ENCODE measurements at regions not wholly inside any gene's neighbourhood (a gene's known extent, or its start where the extent isn't known, plus 50 kb on each side); places are given as distances from the start of the nearest gene placed in this dataset.

DNA sequence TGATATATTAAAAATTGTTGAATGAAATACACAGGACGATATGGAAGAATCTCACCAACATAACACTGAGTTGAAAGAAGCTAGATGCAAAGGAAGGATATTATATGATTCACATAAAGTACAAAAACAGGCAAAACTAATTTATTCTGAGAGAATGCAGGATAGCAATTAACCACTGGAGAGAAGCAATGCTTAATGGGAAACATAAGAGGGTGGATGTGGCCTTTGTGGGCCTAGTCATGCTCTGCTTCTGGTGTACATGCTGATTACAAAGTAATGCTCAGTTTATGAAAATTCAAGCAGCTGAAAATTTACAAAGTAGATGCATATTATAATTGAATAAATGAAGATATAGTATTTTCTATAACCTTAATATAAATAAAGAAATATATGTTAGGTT, 326.4 kb upstream of the ADAMTS5 start:
- Mint-ChIP-seq H3K27me3 (ENCODE audit: low read depth) (no peaks in the 10 kb centered on the region), H3K9me3 (peaks cover 21% of the 10 kb centered on the region), H3K4me3 (ENCODE audit: low read depth) (no peak overlapping the region), H3K4me1 (ENCODE audit: low read depth) (no peaks in the 10 kb centered on the region), H3K27ac (no peak overlapping the region), H3K36me3 (ENCODE audit: low read depth) (no peaks in the 10 kb centered on the region)
- intact Hi-C loops (cut with micrococcal nuclease), result no loop called here
- DNase-seq (ENCODE audit: low spot score), result no peak

DNA sequence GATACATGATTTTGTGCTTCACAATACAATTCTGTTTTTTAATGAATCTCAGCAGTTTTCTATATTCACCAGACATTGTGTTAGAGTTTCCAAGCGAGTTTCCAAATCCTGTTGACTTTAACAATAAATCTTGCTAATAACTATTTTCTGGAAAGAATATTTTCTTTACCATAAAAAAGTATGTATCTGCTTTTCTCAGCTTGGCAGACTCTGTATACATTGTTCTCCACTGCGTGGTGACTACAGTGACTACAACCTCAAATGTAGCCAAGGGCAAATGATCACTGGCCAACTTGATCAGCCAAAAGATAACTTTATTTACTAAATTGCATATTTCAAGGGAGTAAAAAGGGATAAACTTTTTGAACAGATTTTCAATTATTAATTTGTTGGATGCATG, 325.9 kb upstream of the ADAMTS5 start:
- intact Hi-C loops (cut with micrococcal nuclease), result no loop called here
- Mint-ChIP-seq H3K9me3 (peaks cover 25% of the 10 kb centered on the region), H3K27me3 (ENCODE audit: low read depth) (no peaks in the 10 kb centered on the region), H3K27ac (no peak overlapping the region), H3K36me3 (ENCODE audit: low read depth) (no peaks in the 10 kb centered on the region), H3K4me1 (ENCODE audit: low read depth) (no peaks in the 10 kb centered on the region), H3K4me3 (ENCODE audit: low read depth) (no peak overlapping the region)
- DNase-seq (ENCODE audit: low spot score), result no peak

GRCh38 chr21:27292229-27292628, 325.3 kb upstream of the ADAMTS5 start:
- no peaks in the 10 kb centered on the region for H3K4me1 Mint-ChIP-seq (ENCODE audit: low read depth)
- intact Hi-C loops (cut with micrococcal nuclease), result no loop called here
- H3K4me3 Mint-ChIP-seq (ENCODE audit: low read depth), result no peak overlapping the region
- no peak for DNase-seq (ENCODE audit: low spot score)
- peaks cover 25% of the 10 kb centered on the region for H3K9me3 Mint-ChIP-seq
- no peaks in the 10 kb centered on the region for H3K36me3 Mint-ChIP-seq (ENCODE audit: low read depth)
- no peaks in the 10 kb centered on the region for H3K27me3 Mint-ChIP-seq (ENCODE audit: low read depth)
- H3K27ac Mint-ChIP-seq, result no peak overlapping the region

- intact Hi-C loops (cut with micrococcal nuclease), result no loop called here
- Mint-ChIP-seq H3K27ac (no peak overlapping the region), H3K4me3 (ENCODE audit: low read depth) (no peak overlapping the region), H3K4me1 (ENCODE audit: low read depth) (no peaks in the 10 kb centered on the region), H3K9me3 (peaks cover 29% of the 10 kb centered on the region), H3K36me3 (ENCODE audit: low read depth) (no peaks in the 10 kb centered on the region), H3K27me3 (ENCODE audit: low read depth) (no peaks in the 10 kb centered on the region)
- no peak for DNase-seq (ENCODE audit: low spot score)
Measured at GRCh38 chr21:27291006-27291405, 324.1 kb upstream of the ADAMTS5 start.

DNA sequence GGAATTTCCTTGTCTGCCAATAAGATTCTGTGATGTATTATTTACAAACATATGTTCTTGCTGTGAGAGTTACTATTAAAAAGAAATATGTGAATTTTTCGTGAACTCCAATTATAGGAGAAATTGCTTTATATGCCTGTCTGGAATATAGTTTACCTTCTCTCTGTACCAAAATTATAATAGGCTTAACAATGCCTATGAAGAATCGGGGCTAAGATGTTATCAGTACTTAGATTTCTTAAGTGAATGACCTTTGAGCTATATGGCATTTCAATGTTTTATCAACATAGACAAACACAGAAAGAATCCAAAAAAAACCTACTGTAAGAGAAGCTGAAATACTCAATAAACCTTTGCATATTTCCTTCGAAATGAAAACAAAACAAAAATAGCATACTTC, 323.1 kb upstream of the ADAMTS5 start:
- Mint-ChIP-seq H3K9me3 (peaks cover 20% of the 10 kb centered on the region), H3K4me3 (ENCODE audit: low read depth) (no peak overlapping the region), H3K4me1 (ENCODE audit: low read depth) (no peaks in the 10 kb centered on the region), H3K36me3 (ENCODE audit: low read depth) (no peaks in the 10 kb centered on the region), H3K27ac (no peak overlapping the region), H3K27me3 (ENCODE audit: low read depth) (no peaks in the 10 kb centered on the region)
- DNase-seq (ENCODE audit: low spot score), result no peak
- intact Hi-C loops (cut with micrococcal nuclease), result no loop called here

- Mint-ChIP-seq H3K36me3 (ENCODE audit: low read depth) (no peaks in the 10 kb centered on the region), H3K27ac (no peak overlapping the region), H3K4me3 (ENCODE audit: low read depth) (no peak overlapping the region), H3K27me3 (ENCODE audit: low read depth) (no peaks in the 10 kb centered on the region), H3K4me1 (ENCODE audit: low read depth) (no peaks in the 10 kb centered on the region), H3K9me3 (peaks cover 32% of the 10 kb centered on the region)
- no peak for DNase-seq (ENCODE audit: low spot score)
- intact Hi-C loops (cut with micrococcal nuclease), result no loop called here
Measured at GRCh38 chr21:27286760-27287159, 319.9 kb upstream of the ADAMTS5 start.

GRCh38 chr21:27277110-27277509, 310.2 kb upstream of the ADAMTS5 start:
- DNase-seq (ENCODE audit: low spot score), result no peak
- Mint-ChIP-seq H3K27me3 (ENCODE audit: low read depth) (no peaks in the 10 kb centered on the region), H3K36me3 (ENCODE audit: low read depth) (no peaks in the 10 kb centered on the region), H3K4me3 (ENCODE audit: low read depth) (no peak overlapping the region), H3K4me1 (ENCODE audit: low read depth) (peaks cover 9% of the 10 kb centered on the region), H3K9me3 (peaks cover 26% of the 10 kb centered on the region), H3K27ac (no peak overlapping the region)
- intact Hi-C loops (cut with micrococcal nuclease), result no loop called here

GRCh38 chr21:27275294-27275927, 308.5 kb upstream of the ADAMTS5 start:
- DNase-seq (ENCODE audit: low spot score), result no peak
- Mint-ChIP-seq H3K27me3 (ENCODE audit: low read depth) (no peaks in the 10 kb centered on the region), H3K4me1 (ENCODE audit: low read depth) (peaks cover 9% of the 10 kb centered on the region), H3K27ac (peak overlapping the region; percentile 69), H3K4me3 (ENCODE audit: low read depth) (no peak overlapping the region), H3K36me3 (ENCODE audit: low read depth) (no peaks in the 10 kb centered on the region), H3K9me3 (peaks cover 19% of the 10 kb centered on the region)
- intact Hi-C loops (cut with micrococcal nuclease), result no loop called here

GRCh38 chr21:27269644-27270043, 302.8 kb upstream of the ADAMTS5 start:
- no peak for DNase-seq (ENCODE audit: low spot score)
- no peak overlapping the region for H3K27ac Mint-ChIP-seq
- H3K9me3 Mint-ChIP-seq, result peaks cover 15% of the 10 kb centered on the region
- no peaks in the 10 kb centered on the region for H3K27me3 Mint-ChIP-seq (ENCODE audit: low read depth)
- H3K4me1 Mint-ChIP-seq (ENCODE audit: low read depth), result no peaks in the 10 kb centered on the region
- intact Hi-C loops (cut with micrococcal nuclease), result no loop called here
- no peak overlapping the region for H3K4me3 Mint-ChIP-seq (ENCODE audit: low read depth)
- no peaks in the 10 kb centered on the region for H3K36me3 Mint-ChIP-seq (ENCODE audit: low read depth)

DNA sequence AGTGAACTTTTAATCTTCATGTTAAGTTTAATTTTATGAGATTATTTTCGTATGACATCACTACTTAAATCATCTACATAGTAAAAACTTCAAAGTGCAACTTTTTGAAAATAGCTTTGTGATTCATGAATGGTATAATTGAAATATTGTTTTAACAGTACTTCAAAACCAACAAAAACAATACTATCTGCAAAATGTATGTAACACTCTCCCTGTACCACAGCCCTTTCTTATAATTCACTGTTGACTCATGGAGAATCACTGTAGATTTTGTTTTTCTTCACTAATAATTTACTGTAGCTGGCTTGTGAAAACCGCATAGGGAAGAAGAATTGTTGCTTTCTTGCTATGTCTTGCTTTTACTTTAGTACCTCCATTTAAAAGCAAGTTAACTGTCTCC, 301.4 kb upstream of the ADAMTS5 start:
- no peaks in the 10 kb centered on the region for H3K36me3 Mint-ChIP-seq (ENCODE audit: low read depth)

DNA sequence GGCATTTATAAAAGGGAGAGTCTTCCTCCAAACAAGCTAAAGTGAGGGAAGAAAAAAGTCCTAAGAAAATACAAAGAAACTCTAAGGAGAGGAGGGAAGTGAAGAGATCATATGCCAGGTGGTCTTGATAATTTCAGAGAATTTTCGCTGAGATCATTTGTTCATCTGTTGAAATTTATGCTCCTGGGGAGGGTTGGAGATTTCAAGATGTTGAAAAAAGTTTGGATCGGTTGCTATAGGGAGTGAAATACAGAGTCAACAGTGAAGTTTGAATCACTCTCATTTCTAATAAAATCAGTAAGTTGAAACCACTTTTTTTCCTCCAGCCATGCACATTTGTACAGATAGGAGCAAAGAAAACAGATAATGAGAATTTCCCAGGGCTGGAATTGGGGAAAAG, 299.1 kb upstream of the ADAMTS5 start:
- H3K27me3 Mint-ChIP-seq (ENCODE audit: low read depth), result no peaks in the 10 kb centered on the region
- no peaks in the 10 kb centered on the region for H3K36me3 Mint-ChIP-seq (ENCODE audit: low read depth)
- no peak for DNase-seq (ENCODE audit: low spot score)
- H3K27ac Mint-ChIP-seq, result no peak overlapping the region
- intact Hi-C loops (cut with micrococcal nuclease), result no loop called here
- peaks cover 2% of the 10 kb centered on the region for H3K4me1 Mint-ChIP-seq (ENCODE audit: low read depth)
- peaks cover 5% of the 10 kb centered on the region for H3K9me3 Mint-ChIP-seq
- H3K4me3 Mint-ChIP-seq (ENCODE audit: low read depth), result no peak overlapping the region

More for the DNA sequence above, 301.4 kb upstream of the ADAMTS5 start:
- no peaks in the 10 kb centered on the region for H3K27me3 Mint-ChIP-seq (ENCODE audit: low read depth)
- DNase-seq (ENCODE audit: low spot score), result no peak
- H3K4me3 Mint-ChIP-seq (ENCODE audit: low read depth), result no peak overlapping the region
- peaks cover 15% of the 10 kb centered on the region for H3K9me3 Mint-ChIP-seq
- intact Hi-C loops (cut with micrococcal nuclease), result no loop called here
- no peak overlapping the region for H3K27ac Mint-ChIP-seq
- H3K4me1 Mint-ChIP-seq (ENCODE audit: low read depth), result no peaks in the 10 kb centered on the region

GRCh38 chr21:27265492-27265891, 298.6 kb upstream of the ADAMTS5 start:
- no peak overlapping the region for H3K27ac Mint-ChIP-seq
- DNase-seq (ENCODE audit: low spot score), result no peak
- no peaks in the 10 kb centered on the region for H3K27me3 Mint-ChIP-seq (ENCODE audit: low read depth)
- no peak overlapping the region for H3K4me3 Mint-ChIP-seq (ENCODE audit: low read depth)
- intact Hi-C loops (cut with micrococcal nuclease), result no loop called here
- H3K9me3 Mint-ChIP-seq, result peaks cover 6% of the 10 kb centered on the region
- H3K36me3 Mint-ChIP-seq (ENCODE audit: low read depth), result no peaks in the 10 kb centered on the region
- H3K4me1 Mint-ChIP-seq (ENCODE audit: low read depth), result peaks cover 2% of the 10 kb centered on the region

DNA sequence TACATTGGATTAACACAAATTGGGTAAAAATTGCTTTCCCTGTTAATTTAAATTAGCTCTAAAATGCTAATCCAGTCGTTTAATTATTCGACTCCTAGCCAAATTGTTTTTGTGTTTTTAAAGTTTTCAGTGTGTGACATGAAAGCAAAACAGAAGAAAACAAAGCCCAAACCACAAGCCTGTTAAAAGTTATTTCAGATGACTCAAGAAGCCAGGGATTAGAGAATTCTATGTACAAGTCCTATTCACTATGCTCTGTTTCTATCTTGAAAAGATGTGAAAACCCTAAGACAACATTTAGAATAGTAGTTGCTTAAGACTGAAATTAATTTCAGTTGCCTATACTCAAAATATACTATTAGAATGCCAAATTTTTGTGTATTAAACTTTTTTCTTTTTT, 294.8 kb upstream of the ADAMTS5 start:
- Mint-ChIP-seq H3K27me3 (ENCODE audit: low read depth) (no peaks in the 10 kb centered on the region), H3K36me3 (ENCODE audit: low read depth) (no peaks in the 10 kb centered on the region), H3K9me3 (peaks cover 19% of the 10 kb centered on the region), H3K4me1 (ENCODE audit: low read depth) (peaks cover 2% of the 10 kb centered on the region), H3K4me3 (ENCODE audit: low read depth) (no peak overlapping the region), H3K27ac (no peak overlapping the region)
- DNase-seq (ENCODE audit: low spot score), result no peak
- intact Hi-C loops (cut with micrococcal nuclease), result no loop called here

DNA sequence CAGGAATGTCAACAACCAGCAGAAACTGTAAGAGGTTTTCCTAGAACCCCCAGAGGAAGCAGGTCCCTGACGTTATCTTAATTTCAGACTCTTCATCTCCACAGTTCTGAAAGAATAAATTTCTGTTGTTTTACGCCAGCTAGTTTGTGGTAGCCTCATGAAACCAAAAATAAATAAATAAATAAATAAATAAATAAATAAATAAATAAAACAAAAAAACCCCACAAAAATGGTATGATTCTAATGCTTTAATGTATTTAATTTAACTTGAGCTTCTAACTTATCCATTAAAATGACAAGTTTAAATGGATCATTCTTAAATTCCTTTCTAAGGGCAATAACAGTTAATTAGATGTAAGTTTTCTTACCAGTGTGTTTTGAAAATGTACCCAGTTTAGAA, 293.8 kb upstream of the ADAMTS5 start:
- H3K4me3 Mint-ChIP-seq (ENCODE audit: low read depth), result no peak overlapping the region
- peaks cover 2% of the 10 kb centered on the region for H3K4me1 Mint-ChIP-seq (ENCODE audit: low read depth)
- no peaks in the 10 kb centered on the region for H3K27me3 Mint-ChIP-seq (ENCODE audit: low read depth)
- H3K9me3 Mint-ChIP-seq, result peaks cover 19% of the 10 kb centered on the region
- intact Hi-C loops (cut with micrococcal nuclease), result no loop called here
- DNase-seq (ENCODE audit: low spot score), result no peak
- H3K27ac Mint-ChIP-seq, result no peak overlapping the region
- no peaks in the 10 kb centered on the region for H3K36me3 Mint-ChIP-seq (ENCODE audit: low read depth)
